ENCODE measurements at regions not wholly inside any gene's neighbourhood (a gene's known extent, or its start where the extent isn't known, plus 50 kb on each side); places are given as distances from the start of the nearest gene placed in this dataset.

- TF ChIP-seq, protein P1, sequence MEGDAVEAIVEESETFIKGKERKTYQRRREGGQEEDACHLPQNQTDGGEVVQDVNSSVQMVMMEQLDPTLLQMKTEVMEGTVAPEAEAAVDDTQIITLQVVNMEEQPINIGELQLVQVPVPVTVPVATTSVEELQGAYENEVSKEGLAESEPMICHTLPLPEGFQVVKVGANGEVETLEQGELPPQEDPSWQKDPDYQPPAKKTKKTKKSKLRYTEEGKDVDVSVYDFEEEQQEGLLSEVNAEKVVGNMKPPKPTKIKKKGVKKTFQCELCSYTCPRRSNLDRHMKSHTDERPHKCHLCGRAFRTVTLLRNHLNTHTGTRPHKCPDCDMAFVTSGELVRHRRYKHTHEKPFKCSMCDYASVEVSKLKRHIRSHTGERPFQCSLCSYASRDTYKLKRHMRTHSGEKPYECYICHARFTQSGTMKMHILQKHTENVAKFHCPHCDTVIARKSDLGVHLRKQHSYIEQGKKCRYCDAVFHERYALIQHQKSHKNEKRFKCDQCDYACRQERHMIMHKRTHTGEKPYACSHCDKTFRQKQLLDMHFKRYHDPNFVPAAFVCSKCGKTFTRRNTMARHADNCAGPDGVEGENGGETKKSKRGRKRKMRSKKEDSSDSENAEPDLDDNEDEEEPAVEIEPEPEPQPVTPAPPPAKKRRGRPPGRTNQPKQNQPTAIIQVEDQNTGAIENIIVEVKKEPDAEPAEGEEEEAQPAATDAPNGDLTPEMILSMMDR (IDR thresholded peaks at IDR 0.05), result no peak
- TF ChIP-seq POLR2A (IDR thresholded peaks at IDR 0.05), result no peak
Measured at GRCh38 chr6:47098570-47098993, 56.5 kb upstream of the ADGRF1 start.
